ENCODE measurements at regions not wholly inside any gene's neighbourhood (a gene's known extent, or its start where the extent isn't known, plus 50 kb on each side); places are given as distances from the start of the nearest gene placed in this dataset.
"Not testable (repeated sequence)": the region's sequence is repeated elsewhere in the genome, so short reads cannot be mapped to it uniquely, and the experiment has no call there.

DNA sequence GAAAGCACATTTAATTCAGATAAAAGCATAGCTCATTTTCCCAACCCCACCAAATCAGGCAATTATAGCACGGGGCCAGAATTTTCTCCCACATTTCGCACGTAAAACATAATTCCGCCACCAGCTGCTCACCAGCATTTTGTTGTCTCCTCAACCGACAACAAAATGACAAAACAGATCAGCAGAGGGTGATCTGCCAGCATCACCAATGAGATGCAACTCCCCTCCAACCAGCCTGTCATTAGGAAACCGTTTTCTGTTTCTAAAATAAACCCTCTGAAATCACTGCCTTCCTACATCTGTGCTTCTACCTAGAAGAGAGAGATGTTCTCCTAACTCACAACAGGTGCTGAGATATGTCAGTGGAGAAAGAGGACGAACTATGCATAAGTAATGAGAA, 654.8 kb upstream of the CPEB2 start:
- Histone ChIP-seq H3K36me3 (ENCODE audit: control insufficient read depth in 5 of 5, insufficient read depth in 5 of 5, low read length in 5 of 5) (no peaks in the 10 kb centered on the region), H3K4me1 (ENCODE audit: control insufficient read depth in 5 of 5, insufficient read depth in 5 of 5, low read length in 5 of 5) (peaks cover 0 to 10% (median 0%) of the 10 kb centered on the region in 5 donors), H3K27ac (ENCODE audit: low read depth, low read length) (no peak overlapping the region), H3K9ac (ENCODE audit: low read length in 5 of 5) (no peak overlapping the region), H3K4me3 (ENCODE audit: low read depth in 1 of 5, low read length in 5 of 5) (no peak overlapping the region), H3K9me3 (ENCODE audit: control insufficient read depth in 5 of 5, low read length in 5 of 5) (no peaks in the 10 kb centered on the region), H3K27me3 (ENCODE audit: control insufficient read depth in 5 of 5, insufficient read depth in 4 of 5, low read length in 5 of 5) (no peaks in the 10 kb centered on the region)

GRCh38 chr4:14348506-14348905, 653.8 kb upstream of the CPEB2 start:
- no peak overlapping the region for H3K4me3 ChIP-seq (ENCODE audit: low read depth in 1 of 5, low read length in 5 of 5)
- H3K27ac ChIP-seq (ENCODE audit: low read depth, low read length): no peak overlapping the region

DNA sequence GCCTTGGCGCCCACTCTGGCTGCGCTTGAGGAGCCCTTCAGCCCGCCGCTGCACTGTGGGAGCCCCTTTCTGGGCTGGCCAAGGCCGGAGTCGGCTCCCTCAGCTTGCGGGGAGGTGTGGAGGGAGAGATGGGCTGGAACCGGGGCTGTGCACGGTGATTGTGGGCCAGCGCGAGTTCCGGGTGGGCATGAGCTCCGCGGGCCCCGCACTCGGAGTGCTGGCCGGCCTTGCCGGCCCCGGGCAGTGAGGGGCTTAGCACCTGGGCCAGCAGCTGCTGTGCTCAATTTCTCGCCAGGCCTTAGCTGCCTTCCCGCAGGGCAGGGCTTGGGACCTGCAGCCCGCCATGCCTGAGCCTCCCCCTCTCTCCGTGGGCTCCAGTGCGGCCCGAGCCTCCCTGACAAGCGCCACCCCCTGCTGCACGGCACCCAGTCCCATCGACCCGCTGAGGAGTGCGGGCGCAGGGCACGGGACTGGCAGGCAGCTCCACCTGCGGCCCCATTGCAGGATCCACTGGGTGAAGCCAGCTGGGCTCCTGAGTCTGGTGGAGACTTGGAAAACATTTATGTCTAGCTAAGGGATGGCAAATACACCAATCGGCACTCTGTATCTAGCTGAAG, 643.6 kb upstream of the CPEB2 start:
- not testable (repeated sequence) for H3K27me3 ChIP-seq (ENCODE audit: control insufficient read depth in 5 of 5, insufficient read depth in 4 of 5, low read length in 5 of 5); H3K27ac ChIP-seq (ENCODE audit: low read depth, low read length); H3K4me1 ChIP-seq (ENCODE audit: control insufficient read depth in 5 of 5, insufficient read depth in 5 of 5, low read length in 5 of 5); H3K4me3 ChIP-seq (ENCODE audit: low read depth in 1 of 5, low read length in 5 of 5); H3K36me3 ChIP-seq (ENCODE audit: control insufficient read depth in 5 of 5, insufficient read depth in 5 of 5, low read length in 5 of 5); H3K9me3 ChIP-seq (ENCODE audit: control insufficient read depth in 5 of 5, low read length in 5 of 5); H3K9ac ChIP-seq (ENCODE audit: low read length in 5 of 5)

More at GRCh38 chr4:14348506-14348905, 653.8 kb upstream of the CPEB2 start:
- Histone ChIP-seq H3K36me3 (ENCODE audit: control insufficient read depth in 5 of 5, insufficient read depth in 5 of 5, low read length in 5 of 5) (no peaks in the 10 kb centered on the region), H3K27me3 (ENCODE audit: control insufficient read depth in 5 of 5, insufficient read depth in 4 of 5, low read length in 5 of 5) (no peaks in the 10 kb centered on the region), H3K9ac (ENCODE audit: low read length in 5 of 5) (no peak overlapping the region), H3K4me1 (ENCODE audit: control insufficient read depth in 5 of 5, insufficient read depth in 5 of 5, low read length in 5 of 5) (peaks cover 0 to 10% (median 0%) of the 10 kb centered on the region in 5 donors), H3K9me3 (ENCODE audit: control insufficient read depth in 5 of 5, low read length in 5 of 5) (no peaks in the 10 kb centered on the region)

- Histone ChIP-seq H3K36me3 (ENCODE audit: control insufficient read depth in 5 of 5, insufficient read depth in 5 of 5, low read length in 5 of 5) (no peaks in the 10 kb centered on the region), H3K4me3 (ENCODE audit: low read depth in 1 of 5, low read length in 5 of 5) (no peak overlapping the region), H3K4me1 (ENCODE audit: control insufficient read depth in 5 of 5, insufficient read depth in 5 of 5, low read length in 5 of 5) (no peaks in the 10 kb centered on the region), H3K27me3 (ENCODE audit: control insufficient read depth in 5 of 5, insufficient read depth in 4 of 5, low read length in 5 of 5) (no peaks in the 10 kb centered on the region), H3K27ac (ENCODE audit: low read depth, low read length) (no peak overlapping the region), H3K9ac (ENCODE audit: low read length in 5 of 5) (no peak overlapping the region), H3K9me3 (ENCODE audit: control insufficient read depth in 5 of 5, low read length in 5 of 5) (no peaks in the 10 kb centered on the region)
These were observed 642.3 kb upstream of the CPEB2 start for GRCh38 chr4:14359991-14360390.

- no peak overlapping the region for H3K9ac ChIP-seq (ENCODE audit: low read length in 5 of 5)
- no peaks in the 10 kb centered on the region for H3K27me3 ChIP-seq (ENCODE audit: control insufficient read depth in 5 of 5, insufficient read depth in 4 of 5, low read length in 5 of 5)
- H3K4me3 ChIP-seq (ENCODE audit: low read depth in 1 of 5, low read length in 5 of 5): no peak overlapping the region
- no peaks in the 10 kb centered on the region for H3K9me3 ChIP-seq (ENCODE audit: control insufficient read depth in 5 of 5, low read length in 5 of 5)
- no peaks in the 10 kb centered on the region for H3K4me1 ChIP-seq (ENCODE audit: control insufficient read depth in 5 of 5, insufficient read depth in 5 of 5, low read length in 5 of 5)
- H3K27ac ChIP-seq (ENCODE audit: low read depth, low read length): no peak overlapping the region
- H3K36me3 ChIP-seq (ENCODE audit: control insufficient read depth in 5 of 5, insufficient read depth in 5 of 5, low read length in 5 of 5): no peaks in the 10 kb centered on the region
These were observed 641.2 kb upstream of the CPEB2 start for GRCh38 chr4:14361084-14361483.

- H3K4me1 ChIP-seq (ENCODE audit: control insufficient read depth in 5 of 5, insufficient read depth in 5 of 5, low read length in 5 of 5): no peaks in the 10 kb centered on the region
- no peaks in the 10 kb centered on the region for H3K36me3 ChIP-seq (ENCODE audit: control insufficient read depth in 5 of 5, insufficient read depth in 5 of 5, low read length in 5 of 5)
- H3K27me3 ChIP-seq (ENCODE audit: control insufficient read depth in 5 of 5, insufficient read depth in 4 of 5, low read length in 5 of 5): no peaks in the 10 kb centered on the region
- H3K9ac ChIP-seq (ENCODE audit: low read length in 5 of 5): no peak overlapping the region
- no peak overlapping the region for H3K4me3 ChIP-seq (ENCODE audit: low read depth in 1 of 5, low read length in 5 of 5)
- no peak overlapping the region for H3K27ac ChIP-seq (ENCODE audit: low read depth, low read length)
- H3K9me3 ChIP-seq (ENCODE audit: control insufficient read depth in 5 of 5, low read length in 5 of 5): no peaks in the 10 kb centered on the region
These were observed 639.9 kb upstream of the CPEB2 start for GRCh38 chr4:14362385-14362784.

- Histone ChIP-seq H3K4me1 (ENCODE audit: control insufficient read depth in 5 of 5, insufficient read depth in 5 of 5, low read length in 5 of 5) (no peaks in the 10 kb centered on the region), H3K27me3 (ENCODE audit: control insufficient read depth in 5 of 5, insufficient read depth in 4 of 5, low read length in 5 of 5) (no peaks in the 10 kb centered on the region), H3K9ac (ENCODE audit: low read length in 5 of 5) (no peak overlapping the region), H3K36me3 (ENCODE audit: control insufficient read depth in 5 of 5, insufficient read depth in 5 of 5, low read length in 5 of 5) (no peaks in the 10 kb centered on the region), H3K9me3 (ENCODE audit: control insufficient read depth in 5 of 5, low read length in 5 of 5) (no peaks in the 10 kb centered on the region), H3K4me3 (ENCODE audit: low read depth in 1 of 5, low read length in 5 of 5) (no peak overlapping the region), H3K27ac (ENCODE audit: low read depth, low read length) (no peak overlapping the region)
These were observed 637.2 kb upstream of the CPEB2 start for GRCh38 chr4:14364953-14365536.

GRCh38 chr4:14368391-14368790, 633.9 kb upstream of the CPEB2 start:
- Histone ChIP-seq H3K9me3 (ENCODE audit: control insufficient read depth in 5 of 5, low read length in 5 of 5) (no peaks in the 10 kb centered on the region), H3K27ac (ENCODE audit: low read depth, low read length) (no peak overlapping the region), H3K4me3 (ENCODE audit: low read depth in 1 of 5, low read length in 5 of 5) (no peak overlapping the region), H3K27me3 (ENCODE audit: control insufficient read depth in 5 of 5, insufficient read depth in 4 of 5, low read length in 5 of 5) (no peaks in the 10 kb centered on the region), H3K36me3 (ENCODE audit: control insufficient read depth in 5 of 5, insufficient read depth in 5 of 5, low read length in 5 of 5) (no peaks in the 10 kb centered on the region), H3K9ac (ENCODE audit: low read length in 5 of 5) (no peak overlapping the region), H3K4me1 (ENCODE audit: control insufficient read depth in 5 of 5, insufficient read depth in 5 of 5, low read length in 5 of 5) (no peaks in the 10 kb centered on the region)

DNA sequence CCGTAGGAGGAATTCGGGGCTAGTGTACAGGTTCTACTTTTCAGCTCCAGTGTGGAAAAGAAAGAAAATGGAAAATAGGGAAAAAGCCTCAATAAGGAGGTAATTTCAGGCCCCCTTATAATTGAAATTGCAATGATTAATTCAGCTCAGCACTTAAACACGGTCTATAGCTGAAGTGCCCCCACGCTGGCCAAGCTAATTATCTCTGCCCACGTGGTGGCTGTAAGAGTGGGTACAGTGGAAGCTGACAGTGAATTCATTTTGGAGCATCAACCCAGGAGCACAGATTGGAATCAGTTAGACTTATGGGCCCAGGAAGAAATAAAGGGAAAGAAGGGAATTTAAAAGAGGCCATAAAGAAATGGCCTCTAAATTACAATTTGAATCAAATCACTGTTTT, 631.1 kb upstream of the CPEB2 start:
- H3K4me3 ChIP-seq (ENCODE audit: low read depth in 1 of 5, low read length in 5 of 5): no peak overlapping the region

DNA sequence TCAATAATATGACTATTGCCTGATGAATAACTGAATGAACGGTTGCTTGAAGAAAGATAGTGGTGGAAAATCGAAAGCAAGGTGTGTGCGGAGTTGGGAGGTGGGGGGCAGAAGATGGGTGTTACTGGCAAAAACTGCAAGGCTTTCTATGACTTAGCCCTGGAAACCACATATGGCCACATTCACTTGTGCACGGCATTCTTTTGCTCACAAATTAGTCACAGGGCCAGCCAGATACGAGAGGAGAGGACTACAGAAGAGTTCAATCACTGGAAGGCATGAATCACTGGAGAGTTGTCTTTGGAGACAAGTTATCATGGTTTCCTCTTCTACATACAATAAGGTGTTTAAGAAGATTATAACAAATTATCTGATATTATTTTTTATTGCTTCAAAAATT, 626.5 kb upstream of the CPEB2 start:
- Histone ChIP-seq H3K27me3 (ENCODE audit: control insufficient read depth in 5 of 5, insufficient read depth in 4 of 5, low read length in 5 of 5) (no peaks in the 10 kb centered on the region), H3K4me3 (ENCODE audit: low read depth in 1 of 5, low read length in 5 of 5) (no peak overlapping the region), H3K9me3 (ENCODE audit: control insufficient read depth in 5 of 5, low read length in 5 of 5) (peaks cover 0 to 9% (median 0%) of the 10 kb centered on the region in 5 donors), H3K27ac (ENCODE audit: low read depth, low read length) (no peak overlapping the region), H3K36me3 (ENCODE audit: control insufficient read depth in 5 of 5, insufficient read depth in 5 of 5, low read length in 5 of 5) (no peaks in the 10 kb centered on the region), H3K9ac (ENCODE audit: low read length in 5 of 5) (no peak overlapping the region), H3K4me1 (ENCODE audit: control insufficient read depth in 5 of 5, insufficient read depth in 5 of 5, low read length in 5 of 5) (no peaks in the 10 kb centered on the region)

More for the DNA sequence above, 631.1 kb upstream of the CPEB2 start:
- Histone ChIP-seq H3K27me3 (ENCODE audit: control insufficient read depth in 5 of 5, insufficient read depth in 4 of 5, low read length in 5 of 5) (no peaks in the 10 kb centered on the region), H3K4me1 (ENCODE audit: control insufficient read depth in 5 of 5, insufficient read depth in 5 of 5, low read length in 5 of 5) (no peaks in the 10 kb centered on the region), H3K9ac (ENCODE audit: low read length in 5 of 5) (no peak overlapping the region), H3K36me3 (ENCODE audit: control insufficient read depth in 5 of 5, insufficient read depth in 5 of 5, low read length in 5 of 5) (no peaks in the 10 kb centered on the region), H3K27ac (ENCODE audit: low read depth, low read length) (no peak overlapping the region), H3K9me3 (ENCODE audit: control insufficient read depth in 5 of 5, low read length in 5 of 5) (no peaks in the 10 kb centered on the region)

Data from subcutaneous abdominal adipose tissue (tissue), 5 donors.